ENCODE measurements at regions not wholly inside any gene's neighbourhood (a gene's known extent, or its start where the extent isn't known, plus 50 kb on each side); places are given as distances from the start of the nearest gene placed in this dataset.

- no peak for DNase-seq
Measured at GRCh38 chr3:135490219-135490915, 475.2 kb upstream of the PPP2R3A start.

DNA sequence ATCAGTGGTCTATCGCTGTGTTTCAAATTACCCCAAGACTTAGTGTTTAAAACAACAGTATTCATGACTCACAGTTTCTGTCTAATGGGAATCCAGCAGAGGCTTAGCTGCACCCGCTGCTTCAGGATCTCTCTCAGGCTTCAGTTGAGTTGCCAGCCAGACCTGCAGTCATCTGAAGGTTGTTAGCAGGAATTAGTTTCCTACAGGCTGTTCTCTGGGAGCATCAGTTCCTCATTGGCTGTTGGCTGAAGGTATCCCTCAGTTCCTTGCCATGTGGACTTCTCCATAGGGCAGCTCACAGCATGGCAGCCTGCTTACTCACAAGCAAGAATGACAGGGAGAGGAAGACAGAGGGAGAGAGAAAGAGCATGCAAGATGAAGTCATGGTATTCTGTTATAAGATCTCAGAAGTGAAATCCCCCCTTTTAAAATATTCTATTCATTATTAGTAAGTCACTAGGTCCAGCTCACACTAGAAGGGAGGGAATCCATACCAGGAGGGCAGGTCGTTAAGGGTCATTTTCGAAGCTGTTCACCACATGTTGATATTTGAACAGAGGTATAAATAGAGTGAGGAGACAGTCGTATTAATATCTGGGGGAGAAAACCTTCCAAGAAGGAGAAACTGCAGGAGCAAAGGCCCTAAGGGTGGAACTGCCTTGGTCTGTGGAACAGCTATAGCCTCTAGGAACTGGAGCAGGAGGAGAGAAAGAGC lies 473.9 kb upstream of the PPP2R3A start:
- peak; percentile 56 for DNase-seq

- DNase-seq, result no peak
Measured at GRCh38 chr3:135495891-135496290, 469.6 kb upstream of the PPP2R3A start.

DNA sequence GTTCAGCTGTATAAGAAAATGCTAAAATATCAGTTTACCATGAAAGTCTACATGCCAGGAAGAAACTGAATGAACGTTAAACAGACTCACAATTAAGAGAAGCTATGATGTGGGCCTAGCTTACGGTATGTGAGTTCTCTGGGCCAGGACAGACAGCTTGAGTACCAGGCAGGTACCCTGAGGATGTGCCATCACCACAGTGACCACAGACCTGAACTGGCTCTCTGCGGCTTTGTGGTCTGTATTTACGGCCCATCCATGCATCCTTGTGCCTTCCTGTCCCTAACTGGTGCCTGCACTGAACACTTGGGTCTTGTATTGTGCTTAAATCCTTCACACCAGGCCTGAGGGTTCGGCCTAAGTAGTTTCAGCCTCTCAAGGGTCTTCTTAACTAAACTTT lies 467.5 kb upstream of the PPP2R3A start:
- DNase-seq, result no peak

DNA sequence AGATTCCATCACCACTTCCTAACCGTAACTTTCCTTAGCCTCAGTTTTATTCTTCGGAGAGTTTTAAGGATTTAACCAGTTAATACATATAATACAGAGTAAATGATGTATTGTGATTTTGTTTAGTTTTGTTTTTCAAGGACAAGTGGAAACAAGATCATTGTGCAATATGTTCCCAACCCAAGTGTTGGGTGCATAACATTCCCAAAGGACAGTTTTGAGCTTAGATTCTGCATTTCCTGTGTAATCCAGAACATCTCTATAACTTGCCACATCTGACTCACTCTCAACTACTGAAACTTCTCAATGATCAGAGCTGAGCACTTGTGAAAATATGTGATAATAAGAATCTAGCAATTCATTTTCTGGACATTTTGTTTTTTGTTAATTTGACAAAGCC lies 466.1 kb upstream of the PPP2R3A start:
- no peak for DNase-seq

- DNase-seq, result no peak
Measured at GRCh38 chr3:135500034-135500433, 465.5 kb upstream of the PPP2R3A start.

GRCh38 chr3:135503065-135503759 lies 462.3 kb upstream of the PPP2R3A start:
- no peak for DNase-seq

- DNase-seq, result peak; percentile 75
Measured at GRCh38 chr3:135503760-135504686, 461.5 kb upstream of the PPP2R3A start.

DNA sequence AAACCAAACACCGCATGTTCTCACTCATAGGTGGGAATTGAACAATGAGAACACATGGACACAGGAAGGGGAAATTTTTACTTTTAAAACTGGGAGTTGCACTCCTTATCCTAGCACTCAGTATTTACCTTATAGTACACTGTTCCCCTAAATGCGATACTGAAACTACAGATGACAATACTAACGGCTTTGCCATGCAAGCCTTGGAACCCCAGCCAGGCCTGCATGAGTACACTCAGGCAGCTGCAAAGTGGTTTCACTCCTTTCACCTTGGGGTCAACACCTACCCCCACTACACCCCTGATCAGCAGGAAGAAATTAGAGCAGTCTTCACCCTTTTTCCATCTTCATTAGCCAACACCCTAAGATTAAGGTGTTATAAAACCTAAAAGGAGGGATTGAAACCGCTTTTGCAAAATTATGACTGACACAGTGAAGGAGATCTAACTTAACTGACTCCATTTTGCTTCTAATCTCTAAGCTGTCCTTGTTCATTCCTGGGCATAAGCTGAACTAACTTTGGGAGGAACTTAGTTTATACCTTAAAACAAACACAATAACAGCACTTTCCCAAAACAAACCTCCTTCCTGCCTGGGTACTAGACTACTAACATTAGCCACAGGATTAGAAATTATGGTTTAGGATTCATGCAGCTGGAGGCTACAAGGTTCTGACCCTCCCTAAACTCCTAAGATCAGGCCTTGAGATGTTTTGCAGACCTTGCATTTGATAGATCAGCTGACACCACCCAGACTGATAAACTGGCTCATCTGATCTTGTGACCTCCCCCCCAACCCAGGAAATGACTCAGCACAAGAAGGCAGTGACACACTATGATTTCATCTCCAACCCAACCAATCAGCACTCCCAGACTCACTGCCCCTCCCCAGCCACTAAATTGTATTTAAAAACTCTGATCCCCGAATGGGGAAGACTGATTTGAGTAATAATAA lies 452.1 kb upstream of the PPP2R3A start:
- peak; percentile 57 for DNase-seq

GRCh38 chr3:135514060-135514448 lies 451.5 kb upstream of the PPP2R3A start:
- DNase-seq, result no peak

- DNase-seq, result peak; percentile 66
Measured at GRCh38 chr3:135516143-135516542, 449.4 kb upstream of the PPP2R3A start.

- no peak for DNase-seq
Measured at GRCh38 chr3:135528413-135529015, 437.0 kb upstream of the PPP2R3A start.

DNA sequence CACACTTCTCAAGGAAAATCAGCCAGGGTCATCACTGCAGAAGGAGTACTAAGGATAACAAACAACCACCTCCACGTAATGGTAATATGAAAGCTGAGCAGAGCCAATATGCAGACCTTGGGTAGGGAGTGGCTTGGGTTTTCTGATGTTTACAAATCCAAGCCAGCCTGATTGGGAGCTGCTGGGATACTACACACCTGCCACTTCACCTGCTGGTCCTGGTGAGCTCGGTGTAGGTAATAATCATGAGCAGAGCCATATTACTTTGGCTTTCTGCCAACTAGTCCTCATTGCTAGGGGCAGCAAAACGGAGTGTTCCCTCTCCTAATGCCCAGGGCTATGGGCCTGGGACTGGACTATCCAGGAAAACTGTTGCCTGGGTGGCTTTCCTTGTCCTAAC lies 433.5 kb upstream of the PPP2R3A start:
- no peak for DNase-seq

DNA sequence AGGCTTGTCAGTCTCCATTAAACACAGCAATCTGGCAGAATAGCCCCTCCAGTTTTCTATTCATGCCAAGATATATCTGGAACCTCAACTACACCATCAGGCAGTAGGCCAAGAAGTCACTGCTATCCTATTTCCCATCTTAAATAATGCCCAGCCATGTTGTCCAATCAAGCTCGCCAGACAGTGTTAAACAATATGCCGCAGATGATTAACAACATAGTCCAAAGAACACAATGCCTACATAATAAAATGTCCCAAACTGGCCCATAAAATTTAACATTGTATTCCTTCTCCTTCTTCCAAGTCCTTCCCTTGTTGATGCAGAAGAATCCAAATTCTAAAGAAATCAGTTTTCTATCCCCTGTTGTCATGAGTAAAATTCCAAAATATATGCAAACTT lies 427.4 kb upstream of the PPP2R3A start:
- no peak for DNase-seq

DNA sequence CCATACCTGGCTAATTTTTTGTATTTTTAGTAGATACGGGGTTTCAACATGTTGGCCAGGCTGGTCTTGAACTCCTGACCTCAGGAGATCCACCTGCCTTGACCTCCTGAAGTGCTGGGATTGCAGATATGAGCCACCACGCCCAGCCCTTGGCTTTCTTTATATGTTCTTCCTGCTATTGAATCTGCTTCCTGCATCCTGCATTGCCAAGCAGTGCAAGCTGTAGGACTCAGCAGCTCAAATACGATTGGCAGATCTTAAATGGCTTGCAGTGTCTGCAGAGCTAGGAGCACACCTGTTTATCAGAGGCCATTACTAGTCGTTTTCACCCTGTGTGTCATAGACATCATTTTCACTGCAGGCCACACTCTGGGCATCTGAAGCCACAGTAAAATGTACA lies 426.2 kb upstream of the PPP2R3A start:
- no peak for DNase-seq

DNA sequence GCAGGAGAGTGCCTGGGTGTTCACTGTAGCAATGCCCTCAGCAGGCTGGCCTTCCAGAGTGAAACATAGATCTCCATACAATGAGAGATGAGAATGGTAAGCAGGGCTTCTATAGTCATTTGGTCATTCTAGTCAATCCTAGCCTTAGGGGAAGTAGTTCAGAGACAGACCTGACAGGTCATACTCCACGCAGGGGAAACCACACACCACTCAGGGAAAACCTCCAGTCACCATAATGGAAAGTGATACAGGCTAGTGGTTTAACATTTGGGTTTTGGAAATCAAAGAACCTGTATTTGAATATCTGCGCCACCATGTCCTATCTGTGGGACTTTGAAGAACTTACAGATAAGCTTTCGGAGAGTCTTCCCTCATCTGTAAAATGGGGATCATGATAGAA lies 425.7 kb upstream of the PPP2R3A start:
- no peak for DNase-seq

GRCh38 chr3:135549928-135550494 lies 415.5 kb upstream of the PPP2R3A start:
- no peak for DNase-seq

GRCh38 chr3:135556174-135556573 lies 409.4 kb upstream of the PPP2R3A start:
- peak; percentile 41 for DNase-seq

DNA sequence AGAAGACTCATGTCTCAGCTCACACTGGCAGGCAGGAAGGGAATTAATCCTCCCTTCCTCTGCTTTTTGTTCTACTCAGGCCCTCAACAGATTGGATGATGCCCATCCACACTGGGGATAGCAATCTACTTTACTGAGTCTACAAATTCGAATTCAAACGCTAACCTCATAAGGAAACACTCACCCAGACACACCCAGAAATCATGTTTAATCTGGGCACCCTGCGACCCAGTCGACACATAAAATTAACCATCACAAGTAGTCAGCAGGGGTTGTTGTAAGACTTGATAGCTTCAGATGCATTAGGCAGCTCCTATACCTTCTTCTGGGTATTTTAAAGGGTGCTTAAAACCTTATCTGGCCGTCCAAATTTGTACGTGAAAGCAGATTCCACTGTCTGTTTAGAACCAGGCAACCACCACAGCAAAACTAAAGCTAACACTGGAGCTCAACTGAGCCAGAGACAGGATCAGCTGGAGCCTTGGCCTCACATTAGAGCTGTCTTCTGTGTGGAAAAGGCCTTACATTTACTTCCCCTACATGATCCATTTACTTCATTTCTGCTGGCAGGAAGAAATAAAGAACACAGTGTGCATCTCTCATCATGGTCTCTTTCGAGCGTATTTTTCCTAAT lies 407.3 kb upstream of the PPP2R3A start:
- DNase-seq, result no peak

- DNase-seq, result peak; percentile 49
Measured at GRCh38 chr3:135558906-135559305, 406.6 kb upstream of the PPP2R3A start.

Measured in fibroblast of upper back skin (primary cell).